Stimulated activated CD4-positive, alpha-beta T cell treated with anti-CD3 and anti-CD28 coated beads, Interleukin-4, amount 100 ng/mL, for 48 hours (primary cell): ENCODE measurements at regions not wholly inside any gene's neighbourhood (a gene's known extent, or its start where the extent isn't known, plus 50 kb on each side); places are given as distances from the start of the nearest gene placed in this dataset.
A peak's percentile ranks its signal among the peaks of the same experiment; 100 is the strongest.

Source experiments
- DNase-seq, 2 donors: peaks; one replicate each; pipeline ENCODE4 v3.0.0-alpha.2; 2020; ENCODE audit warnings: low read depth in 2 of 2

DNA sequence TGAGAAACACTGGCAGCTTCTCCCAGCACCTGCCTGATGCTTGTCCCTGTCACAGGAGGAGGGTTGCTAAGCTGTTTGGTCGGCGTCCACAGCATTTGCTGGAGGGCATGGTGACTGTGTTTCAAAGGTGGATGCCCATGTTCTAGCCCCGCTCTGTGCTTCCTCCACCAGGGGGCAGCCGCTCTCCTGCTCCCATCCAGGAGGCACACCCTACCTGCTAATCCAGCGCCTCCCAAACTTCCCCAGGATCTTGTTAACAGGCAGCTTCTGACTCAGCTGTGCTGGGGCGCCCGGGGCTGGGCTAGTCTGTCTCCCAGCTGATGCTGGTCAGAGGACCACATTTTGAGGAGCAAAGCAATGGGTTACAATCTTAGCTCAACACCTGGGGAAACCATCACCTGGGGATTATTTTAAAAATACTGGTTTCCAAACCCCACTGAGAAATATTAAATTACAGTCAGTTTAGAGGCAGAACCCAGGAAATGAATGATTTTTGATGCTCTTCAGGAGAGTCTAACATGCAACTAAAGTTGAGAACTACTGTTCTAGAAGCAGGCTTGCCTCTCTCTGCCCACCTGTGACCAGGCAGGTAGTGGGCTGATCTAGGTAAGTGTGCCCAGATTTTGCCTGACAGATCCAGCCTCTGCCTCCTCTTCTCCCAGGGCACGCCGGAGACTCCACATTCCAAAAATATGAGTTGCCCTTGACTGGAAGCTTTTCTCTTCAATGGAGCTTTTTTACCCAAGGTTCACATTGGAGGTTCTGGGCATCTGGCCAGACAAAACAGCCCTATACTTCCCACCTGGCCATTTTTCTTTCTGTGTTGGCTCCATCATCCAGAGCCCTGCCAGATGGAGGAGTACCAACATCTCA is 92.7 kb upstream of the GPR26 start:
- peak; percentile 37 to 41 for DNase-seq

DNA sequence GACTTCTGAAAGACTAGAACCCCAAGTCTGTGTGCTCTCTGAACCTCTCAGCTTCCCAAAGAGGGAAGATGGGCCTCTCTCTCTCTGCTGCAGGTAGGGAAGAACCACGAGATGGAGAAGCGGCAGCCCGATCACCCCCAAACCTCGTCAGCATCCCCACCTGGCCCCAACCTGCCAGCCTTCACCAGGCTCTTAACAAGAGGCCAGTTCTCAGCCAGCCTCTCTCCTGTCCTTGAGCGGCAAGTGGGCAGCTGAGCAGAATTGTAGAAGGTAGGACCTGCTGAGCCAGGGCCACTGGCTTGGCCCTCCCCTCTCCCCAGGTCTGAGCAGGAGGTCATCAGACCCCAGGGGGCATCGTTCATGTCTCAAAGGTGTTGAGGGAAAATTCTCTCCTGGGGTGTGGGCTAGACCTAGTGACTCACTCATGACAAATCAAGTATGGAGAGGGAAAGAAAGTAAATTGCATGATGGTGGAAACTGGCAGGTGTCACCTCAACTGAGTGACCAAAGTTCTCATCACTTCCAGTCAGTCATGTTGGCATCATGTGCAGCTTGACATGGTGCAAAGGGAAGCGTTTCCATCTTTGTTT is 92.0 kb upstream of the GPR26 start:
- no peak for DNase-seq

GRCh38 chr10:123575105-123575504 is 91.0 kb upstream of the GPR26 start:
- no peak for DNase-seq

DNA sequence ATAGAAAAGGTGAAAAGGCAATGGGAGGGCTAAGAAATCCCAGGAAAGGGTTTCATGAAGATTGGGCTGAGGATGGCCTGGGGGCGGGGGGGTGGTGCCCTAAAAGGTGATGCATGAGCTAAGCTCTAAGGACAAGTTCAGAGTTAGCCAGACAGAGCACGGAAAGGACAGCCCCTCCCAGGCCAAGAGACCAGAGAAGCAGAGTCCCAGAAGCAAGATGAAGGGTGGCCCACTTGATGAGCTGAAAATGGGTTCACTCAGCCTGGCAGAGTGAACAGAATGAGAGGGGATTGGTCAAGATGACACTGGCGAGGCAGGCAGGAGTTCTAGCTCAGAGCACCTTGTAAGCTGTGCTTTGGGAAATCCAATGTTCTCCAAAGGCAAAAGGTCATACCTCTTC is 89.4 kb upstream of the GPR26 start:
- DNase-seq: no peak

DNA sequence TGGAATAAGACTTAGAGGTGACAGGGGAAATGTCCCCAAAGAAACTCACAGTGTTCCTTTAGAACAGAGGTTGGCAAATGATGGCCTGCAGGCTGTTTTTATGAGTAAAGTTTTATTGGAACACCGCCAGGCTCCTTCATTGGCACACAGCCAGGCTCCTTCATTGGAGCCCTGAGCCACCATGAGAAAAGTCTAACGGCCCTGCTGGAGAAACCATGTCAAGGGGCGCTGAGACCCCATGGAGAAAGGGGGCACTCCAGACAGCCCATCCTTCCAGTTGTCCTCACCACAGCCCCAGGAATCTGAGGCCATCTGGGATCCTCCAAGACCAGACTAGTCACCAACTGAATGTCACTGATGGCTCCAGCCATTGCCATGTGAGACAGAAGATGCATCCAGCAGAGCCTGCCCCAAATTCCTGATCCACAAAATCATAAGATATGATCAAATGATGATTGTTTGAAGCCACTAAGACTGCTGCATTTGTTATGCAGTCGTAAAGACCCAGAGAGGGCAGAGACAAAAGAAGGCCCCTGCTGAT is 88.2 kb upstream of the GPR26 start:
- no peak for DNase-seq

DNA sequence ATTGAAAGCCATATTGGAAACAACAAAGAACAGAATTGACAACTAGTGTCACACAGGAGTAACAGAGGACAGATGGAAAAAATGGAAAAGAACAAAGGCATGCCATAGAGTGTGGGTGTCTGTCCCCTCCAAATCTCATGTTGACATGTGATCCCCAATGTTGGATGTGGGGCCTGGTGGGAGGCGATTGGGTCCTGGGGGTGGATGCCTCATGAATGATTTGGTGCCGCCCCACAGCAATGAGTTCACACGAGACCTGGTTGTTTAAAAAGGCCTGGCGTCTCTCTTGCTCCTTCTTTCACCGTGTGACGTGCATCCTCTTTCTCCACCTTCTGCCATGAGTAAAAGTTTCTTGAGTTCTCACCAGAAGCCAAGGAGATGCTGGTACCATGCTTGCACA is 87.4 kb upstream of the GPR26 start:
- no peak for DNase-seq

GRCh38 chr10:123579675-123580074 is 86.5 kb upstream of the GPR26 start:
- no peak for DNase-seq

DNA sequence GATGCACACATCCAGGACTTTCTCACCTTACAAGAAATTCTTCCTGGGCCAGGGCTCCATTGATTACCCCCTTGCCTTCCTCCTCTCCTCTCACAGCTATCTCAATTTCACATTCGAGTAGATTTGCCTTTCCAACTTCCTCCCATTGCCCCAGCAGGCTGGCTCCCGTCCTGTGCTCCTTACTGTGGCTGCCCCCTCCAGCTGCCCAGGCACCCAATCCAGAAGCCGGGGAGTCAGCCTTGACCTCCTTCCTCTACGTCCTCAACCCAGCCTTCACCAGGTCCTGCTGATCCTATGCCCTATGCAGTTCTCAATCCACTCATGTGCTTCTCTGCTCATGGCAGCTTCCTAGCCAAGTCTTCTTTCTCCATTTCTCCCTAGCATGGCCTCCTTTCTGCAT is 85.7 kb upstream of the GPR26 start:
- no peak for DNase-seq

DNA sequence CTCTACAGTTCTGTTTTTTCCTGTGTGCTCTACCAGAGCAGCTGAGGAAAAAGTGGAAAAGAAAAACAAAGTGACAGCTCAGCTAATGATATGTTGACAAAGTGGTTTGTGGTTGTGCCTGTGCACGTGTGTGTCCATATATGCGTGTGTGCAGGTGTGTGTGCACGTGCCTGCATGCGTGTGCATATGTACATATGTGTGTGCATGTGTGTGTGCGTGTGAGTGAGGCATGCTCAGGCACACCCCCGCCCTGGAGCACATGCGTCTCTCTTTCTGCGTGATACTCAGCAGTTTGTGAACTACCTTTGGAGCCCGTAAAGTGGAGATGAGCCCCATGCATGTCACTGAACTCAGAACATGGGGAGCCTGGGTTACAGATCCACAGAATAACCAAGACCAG is 84.5 kb upstream of the GPR26 start:
- DNase-seq: no peak

DNA sequence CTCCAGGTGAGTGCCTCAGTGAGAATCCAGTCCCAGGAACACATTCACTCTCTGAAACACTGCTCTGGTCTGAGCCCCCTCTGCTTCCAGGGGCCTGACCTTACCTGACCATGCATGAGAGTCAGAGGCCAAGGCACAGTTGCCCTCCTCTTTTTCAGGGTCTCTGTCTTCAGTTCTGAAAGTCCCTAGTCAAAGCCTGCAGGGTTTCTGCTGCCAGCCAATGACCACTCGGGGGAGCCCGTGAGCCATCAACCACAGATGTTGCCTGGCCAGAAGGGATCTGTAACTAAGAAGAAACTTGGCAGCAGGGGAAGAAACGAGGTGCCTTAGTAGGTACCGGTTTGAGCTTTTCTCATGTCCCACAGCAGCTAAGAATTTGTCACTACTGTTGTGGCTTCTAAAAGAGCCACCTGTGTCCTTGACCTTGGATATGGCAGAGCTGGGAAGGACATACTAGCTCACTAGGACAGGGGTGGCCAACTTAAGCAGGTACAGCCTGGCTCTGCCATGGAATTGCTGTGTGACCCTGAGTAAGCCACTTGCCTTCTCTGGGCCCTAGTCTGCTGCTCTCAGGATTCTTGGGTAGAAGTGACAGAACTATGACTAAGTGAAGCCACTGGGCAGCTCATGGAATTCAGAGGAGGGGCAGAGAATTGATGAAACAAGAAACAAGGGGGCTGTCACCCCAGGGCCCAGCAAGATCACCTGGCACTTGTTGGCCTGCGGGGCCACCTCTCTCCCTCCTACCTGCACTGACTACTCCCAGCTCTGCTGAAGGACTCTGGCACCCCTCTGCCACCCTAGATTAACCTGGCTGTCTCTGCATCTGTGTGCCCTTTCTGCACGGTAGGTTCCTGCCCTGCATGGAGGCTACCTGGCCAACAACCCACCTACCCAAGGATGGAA is 83.8 kb upstream of the GPR26 start:
- DNase-seq: peak; percentile 48 to 62

DNA sequence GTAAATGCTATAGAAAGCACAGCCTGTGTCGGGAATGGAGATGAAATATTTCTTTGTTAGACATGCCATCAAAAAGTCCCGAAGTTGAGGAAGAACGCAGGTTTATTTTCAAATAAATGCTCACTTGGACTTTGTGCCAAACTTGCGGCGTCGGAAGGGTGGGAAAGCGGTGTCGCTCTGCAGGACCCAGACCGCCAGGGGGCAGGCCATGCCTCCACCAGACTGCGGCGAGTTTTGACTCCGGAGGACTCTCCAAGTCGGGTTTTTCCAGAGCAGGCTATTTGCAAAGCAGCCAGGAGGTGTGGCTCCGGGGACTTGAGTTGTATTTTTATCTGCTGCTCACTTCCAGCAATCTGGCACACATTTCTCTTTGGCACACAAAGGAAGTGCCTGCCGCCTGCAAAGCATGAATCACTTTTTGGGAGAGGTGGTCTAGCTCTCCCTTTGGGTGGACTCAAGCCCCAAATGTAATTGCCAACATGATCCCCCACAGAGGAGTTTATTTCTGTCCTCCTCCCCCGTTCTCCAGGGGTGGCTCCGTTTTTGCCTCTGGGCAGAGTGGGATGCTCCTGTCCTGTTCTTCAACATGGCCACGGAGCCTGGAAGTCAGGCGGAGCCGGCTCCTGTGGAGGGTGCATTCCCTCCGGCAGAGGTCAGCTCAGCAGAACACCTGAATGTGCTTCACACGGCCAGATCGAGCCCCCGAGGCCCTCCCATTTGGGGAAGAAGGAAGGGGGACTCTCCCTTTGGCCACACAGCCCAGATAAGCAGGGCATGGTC is 82.3 kb upstream of the GPR26 start:
- DNase-seq: peak; percentile 15 to 49

DNA sequence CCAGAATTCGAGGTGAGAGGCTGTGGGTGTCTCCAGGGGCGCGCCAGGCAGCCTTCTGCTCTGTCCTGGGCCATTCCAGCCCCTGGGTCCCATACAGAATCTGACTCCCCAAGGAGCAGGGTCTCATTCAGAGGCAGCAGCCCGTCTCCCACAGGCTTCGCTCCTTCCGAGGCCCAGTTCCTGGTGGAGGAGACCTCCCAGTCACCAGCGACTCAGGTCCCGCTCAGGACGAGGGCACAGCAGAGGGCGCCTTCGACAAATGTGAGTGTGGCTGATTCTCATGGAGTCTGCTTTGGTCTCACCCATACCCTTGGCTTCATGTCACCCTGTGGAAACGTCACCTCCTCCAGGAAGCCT is 81.8 kb upstream of the GPR26 start:
- DNase-seq: no peak

- DNase-seq: no peak
Observed at GRCh38 chr10:123585477-123586445, 80.4 kb upstream of the GPR26 start.

DNA sequence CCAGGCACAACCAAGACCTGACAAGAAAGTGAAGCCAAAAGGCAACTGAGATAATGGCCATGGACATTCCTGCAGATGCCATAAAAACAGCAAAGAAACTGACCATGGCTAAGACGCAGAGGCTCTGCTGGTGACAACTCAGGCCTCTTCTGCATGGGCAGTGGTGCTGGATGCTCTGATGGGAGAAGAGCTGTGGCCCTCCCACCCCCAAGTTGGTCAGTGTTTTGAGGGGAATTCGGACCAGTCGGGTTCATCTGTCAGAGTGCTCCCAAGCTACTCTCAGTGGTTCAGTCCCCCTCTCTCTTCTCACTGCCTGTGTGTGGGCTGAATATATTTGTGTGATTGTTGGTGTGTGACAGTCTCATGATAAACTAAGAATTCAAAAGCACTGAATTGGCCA is 79.0 kb upstream of the GPR26 start:
- DNase-seq: no peak

GRCh38 chr10:123588386-123588914 is 77.7 kb upstream of the GPR26 start:
- no peak for DNase-seq

GRCh38 chr10:123595661-123596060 is 70.5 kb upstream of the GPR26 start:
- DNase-seq: no peak

DNA sequence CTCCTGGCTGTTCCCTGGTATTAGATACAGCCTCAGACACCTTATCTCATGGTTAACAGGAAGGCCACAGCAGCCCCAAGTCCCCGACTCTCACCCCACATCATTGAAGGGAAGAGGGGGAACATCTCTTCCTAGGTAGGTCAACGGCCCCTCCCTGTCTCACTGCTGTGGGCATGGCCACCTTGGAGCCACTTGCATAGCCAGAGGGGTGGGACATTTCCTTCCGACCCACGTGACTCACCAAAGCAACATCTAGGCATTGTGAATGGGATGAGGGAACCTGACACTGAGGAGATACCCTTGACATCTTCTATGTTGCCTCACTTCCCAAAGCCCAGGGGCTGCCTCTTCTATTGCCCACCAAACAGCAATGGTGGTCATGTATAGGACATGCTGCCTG is 68.5 kb upstream of the GPR26 start:
- no peak for DNase-seq

DNA sequence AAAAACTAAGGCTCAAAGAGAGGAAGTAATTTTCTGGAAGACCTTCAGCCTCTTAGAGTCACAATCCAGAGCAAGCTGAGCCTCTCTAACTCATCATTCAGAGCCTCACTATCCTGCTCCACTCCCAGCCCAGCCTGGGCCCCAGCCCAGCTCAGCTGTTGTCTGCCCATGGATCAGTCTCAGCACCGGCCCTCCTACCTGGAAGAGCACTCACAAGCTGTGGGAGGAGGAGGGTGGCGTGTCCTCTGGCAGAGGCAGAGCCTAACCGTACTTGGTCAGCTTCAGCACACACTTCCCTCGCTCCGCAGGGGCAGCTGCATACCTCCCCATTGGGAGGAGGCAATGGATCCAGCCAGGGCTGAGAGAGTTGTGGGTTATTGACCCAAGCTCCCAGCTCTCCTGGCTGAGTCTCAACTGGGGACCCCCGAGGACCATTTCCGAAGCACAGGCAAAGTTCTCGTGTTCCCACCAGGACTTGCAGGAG is 66.7 kb upstream of the GPR26 start:
- no peak for DNase-seq

GRCh38 chr10:123600177-123600576 is 66.0 kb upstream of the GPR26 start:
- DNase-seq: no peak

- no peak for DNase-seq
Observed at GRCh38 chr10:123603130-123603529, 63.0 kb upstream of the GPR26 start.
